ENCODE measurements at regions not wholly inside any gene's neighbourhood (a gene's known extent, or its start where the extent isn't known, plus 50 kb on each side); places are given as distances from the start of the nearest gene placed in this dataset.
"Not testable (repeated sequence)": the region's sequence is repeated elsewhere in the genome, so short reads cannot be mapped to it uniquely, and the experiment has no call there.

- H3K4me1 ChIP-seq (ENCODE audit: control insufficient read depth, insufficient read depth, low read length, poor library complexity, severe bottlenecking): no peaks in the 10 kb centered on the region
- no peaks in the 10 kb centered on the region for H3K36me3 ChIP-seq (ENCODE audit: control insufficient read depth, insufficient read depth, low read length)
- H3K27ac ChIP-seq (ENCODE audit: low read depth, low read length, severe bottlenecking): no peak overlapping the region
- WGBS, 2 experiments (ENCODE audit: insufficient coverage in 2 of 2): 80 to 93% methylated on average over 2 of the region's 4 CpGs
- no peaks in the 10 kb centered on the region for H3K9me3 ChIP-seq (ENCODE audit: control insufficient read depth, low read length)
- no peak overlapping the region for H3K4me3 ChIP-seq (ENCODE audit: extremely low read depth, insufficient read depth, low read length, poor library complexity, severe bottlenecking)
Measured at GRCh38 chr18:77397617-77398016, 148.0 kb downstream of the GALR1 start.

DNA sequence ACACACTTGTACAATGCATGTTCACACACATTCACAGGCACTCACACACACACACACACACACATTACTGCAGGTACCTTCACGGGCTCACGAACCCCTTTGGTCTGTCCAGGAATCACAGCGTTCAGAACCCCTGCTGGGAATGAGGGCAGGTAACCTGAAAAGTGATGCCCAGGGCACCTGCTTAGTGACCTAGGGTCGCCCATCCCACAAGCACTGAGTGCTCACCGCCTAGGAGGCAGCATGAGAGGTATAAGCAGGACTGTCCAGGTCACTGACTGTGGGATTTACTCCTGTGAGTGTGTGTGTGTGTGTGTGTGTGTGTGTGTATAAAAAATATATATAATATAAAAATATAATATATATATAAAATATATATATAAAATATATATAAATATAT is 150.9 kb downstream of the GALR1 start:
- Histone ChIP-seq H3K27ac (ENCODE audit: low read depth, low read length, severe bottlenecking) (no peak overlapping the region), H3K9me3 (ENCODE audit: control insufficient read depth, low read length) (no peaks in the 10 kb centered on the region), H3K4me3 (ENCODE audit: extremely low read depth, insufficient read depth, low read length, poor library complexity, severe bottlenecking) (no peak overlapping the region), H3K36me3 (ENCODE audit: control insufficient read depth, insufficient read depth, low read length) (no peaks in the 10 kb centered on the region), H3K4me1 (ENCODE audit: control insufficient read depth, insufficient read depth, low read length, poor library complexity, severe bottlenecking) (no peaks in the 10 kb centered on the region)
- 90 to 96% methylated on average over 3 to 4 of the region's 5 CpGs for WGBS, 2 experiments (ENCODE audit: insufficient coverage in 2 of 2)

- H3K36me3 ChIP-seq (ENCODE audit: control insufficient read depth, insufficient read depth, low read length): no peaks in the 10 kb centered on the region
- H3K4me3 ChIP-seq (ENCODE audit: extremely low read depth, insufficient read depth, low read length, poor library complexity, severe bottlenecking): no peak overlapping the region
- H3K9me3 ChIP-seq (ENCODE audit: control insufficient read depth, low read length): no peaks in the 10 kb centered on the region
- 90 to 91% methylated on average over 7 to 9 of the region's 9 CpGs for WGBS, 2 experiments (ENCODE audit: insufficient coverage in 2 of 2)
- H3K27ac ChIP-seq (ENCODE audit: low read depth, low read length, severe bottlenecking): no peak overlapping the region
- H3K4me1 ChIP-seq (ENCODE audit: control insufficient read depth, insufficient read depth, low read length, poor library complexity, severe bottlenecking): no peaks in the 10 kb centered on the region
Measured at GRCh38 chr18:77401173-77401572, 151.5 kb downstream of the GALR1 start.

- Histone ChIP-seq H3K27ac (ENCODE audit: low read depth, low read length, severe bottlenecking) (no peak overlapping the region), H3K4me3 (ENCODE audit: extremely low read depth, insufficient read depth, low read length, poor library complexity, severe bottlenecking) (no peak overlapping the region), H3K36me3 (ENCODE audit: control insufficient read depth, insufficient read depth, low read length) (no peaks in the 10 kb centered on the region), H3K9me3 (ENCODE audit: control insufficient read depth, low read length) (no peaks in the 10 kb centered on the region), H3K4me1 (ENCODE audit: control insufficient read depth, insufficient read depth, low read length, poor library complexity, severe bottlenecking) (no peaks in the 10 kb centered on the region)
- 80 to 86% methylated on average over 5 to 7 of the region's 14 CpGs for WGBS, 2 experiments (ENCODE audit: insufficient coverage in 2 of 2)
Measured at GRCh38 chr18:77403969-77404535, 154.4 kb downstream of the GALR1 start.

DNA sequence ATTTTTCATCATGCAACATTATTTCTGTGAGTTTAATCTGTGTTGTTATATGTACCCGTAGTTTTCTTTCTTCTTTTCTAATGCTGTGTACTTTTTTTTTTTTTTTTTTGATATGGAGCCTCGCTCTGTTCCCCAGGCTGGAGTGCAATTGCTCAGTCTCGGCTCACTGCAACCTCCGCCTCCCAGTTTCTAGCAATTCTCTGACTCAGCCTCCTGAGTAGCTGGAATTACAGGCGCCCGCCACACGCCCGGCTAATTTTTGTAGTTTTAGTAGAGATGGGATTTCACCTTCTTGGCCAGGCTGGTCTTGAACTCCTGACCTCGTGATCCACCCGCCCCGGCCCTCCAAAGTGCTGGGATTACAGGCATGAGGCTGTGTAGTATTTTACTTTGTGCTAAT is 155.4 kb downstream of the GALR1 start:
- no peaks in the 10 kb centered on the region for H3K9me3 ChIP-seq (ENCODE audit: control insufficient read depth, low read length)
- no peaks in the 10 kb centered on the region for H3K36me3 ChIP-seq (ENCODE audit: control insufficient read depth, insufficient read depth, low read length)
- H3K4me1 ChIP-seq (ENCODE audit: control insufficient read depth, insufficient read depth, low read length, poor library complexity, severe bottlenecking): no peaks in the 10 kb centered on the region
- H3K4me3 ChIP-seq (ENCODE audit: extremely low read depth, insufficient read depth, low read length, poor library complexity, severe bottlenecking): no peak overlapping the region
- no peak overlapping the region for H3K27ac ChIP-seq (ENCODE audit: low read depth, low read length, severe bottlenecking)
- WGBS, 2 experiments (ENCODE audit: insufficient coverage in 2 of 2): 75 to 89% methylated on average over 4 to 5 of the region's 11 CpGs

DNA sequence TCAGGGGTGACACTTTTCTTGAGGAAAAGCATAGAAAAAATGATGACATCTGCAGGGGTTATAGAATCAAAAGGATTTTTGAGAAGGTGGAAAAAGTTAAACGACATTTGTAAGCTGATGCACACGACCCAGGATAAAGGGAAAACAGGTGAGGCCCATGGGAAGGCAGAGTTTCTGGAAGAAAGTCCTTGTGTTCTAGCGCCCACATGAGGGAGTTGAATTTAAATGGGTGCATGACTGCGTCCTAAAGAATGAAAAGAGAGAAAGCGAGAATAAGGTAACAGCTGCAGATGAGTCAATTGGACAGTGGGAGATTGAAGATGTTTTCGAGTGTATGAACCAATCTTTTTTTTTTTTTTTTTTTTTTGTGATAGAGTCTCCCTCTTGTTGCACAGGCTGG is 158.1 kb downstream of the GALR1 start:
- no peak overlapping the region for H3K27ac ChIP-seq (ENCODE audit: low read depth, low read length, severe bottlenecking)
- no peaks in the 10 kb centered on the region for H3K36me3 ChIP-seq (ENCODE audit: control insufficient read depth, insufficient read depth, low read length)
- no peak overlapping the region for H3K4me3 ChIP-seq (ENCODE audit: extremely low read depth, insufficient read depth, low read length, poor library complexity, severe bottlenecking)
- WGBS, 2 experiments (ENCODE audit: insufficient coverage in 2 of 2): 73 to 86% methylated on average over 5 to 6 of the region's 6 CpGs
- H3K9me3 ChIP-seq (ENCODE audit: control insufficient read depth, low read length): no peaks in the 10 kb centered on the region
- H3K4me1 ChIP-seq (ENCODE audit: control insufficient read depth, insufficient read depth, low read length, poor library complexity, severe bottlenecking): no peaks in the 10 kb centered on the region

GRCh38 chr18:77421546-77421945 is 171.9 kb downstream of the GALR1 start:
- H3K9me3 ChIP-seq (ENCODE audit: control insufficient read depth, low read length): not testable (repeated sequence)

GRCh38 chr18:77422974-77423867 is 173.6 kb downstream of the GALR1 start:
- Histone ChIP-seq H3K36me3 (ENCODE audit: control insufficient read depth, insufficient read depth, low read length) (no peaks in the 10 kb centered on the region), H3K9me3 (ENCODE audit: control insufficient read depth, low read length) (no peaks in the 10 kb centered on the region), H3K27ac (ENCODE audit: low read depth, low read length, severe bottlenecking) (no peak overlapping the region), H3K4me3 (ENCODE audit: extremely low read depth, insufficient read depth, low read length, poor library complexity, severe bottlenecking) (no peak overlapping the region), H3K4me1 (ENCODE audit: control insufficient read depth, insufficient read depth, low read length, poor library complexity, severe bottlenecking) (no peaks in the 10 kb centered on the region)
- 53 to 61% methylated on average over 4 to 5 of the region's 7 CpGs for WGBS, 2 experiments (ENCODE audit: insufficient coverage in 2 of 2)

More at GRCh38 chr18:77421546-77421945, 171.9 kb downstream of the GALR1 start:
- peak overlapping the region; percentile 31 for H3K4me3 ChIP-seq (ENCODE audit: extremely low read depth, insufficient read depth, low read length, poor library complexity, severe bottlenecking)
- not testable (repeated sequence) for H3K4me1 ChIP-seq (ENCODE audit: control insufficient read depth, insufficient read depth, low read length, poor library complexity, severe bottlenecking); H3K27ac ChIP-seq (ENCODE audit: low read depth, low read length, severe bottlenecking); H3K36me3 ChIP-seq (ENCODE audit: control insufficient read depth, insufficient read depth, low read length)
- WGBS, 2 experiments (ENCODE audit: insufficient coverage in 2 of 2): 28% methylated on average over 11 of the region's 28 CpGs; no CpG with 5 or more reads in 1 of the 2 experiments

DNA sequence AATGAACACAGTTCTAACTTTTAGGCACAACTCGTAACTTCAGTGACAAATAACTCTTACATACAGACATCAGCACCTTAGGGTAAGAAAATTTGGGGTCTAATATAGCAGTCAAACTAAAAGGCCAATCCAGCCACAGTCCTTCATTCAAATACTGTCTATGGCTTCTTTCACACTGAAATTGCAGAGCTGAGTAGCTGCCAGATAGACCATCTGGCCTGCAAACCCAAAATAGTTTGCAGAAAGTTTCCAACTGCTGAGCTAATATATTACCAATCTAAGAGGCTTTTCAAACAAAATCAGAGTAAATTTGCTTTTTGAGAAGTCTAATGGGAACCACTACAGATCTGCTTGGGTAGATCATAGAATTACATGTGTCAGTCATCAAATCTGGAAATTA is 183.4 kb downstream of the GALR1 start:
- Histone ChIP-seq H3K9me3 (ENCODE audit: control insufficient read depth, low read length) (no peaks in the 10 kb centered on the region), H3K36me3 (ENCODE audit: control insufficient read depth, insufficient read depth, low read length) (no peaks in the 10 kb centered on the region), H3K4me3 (ENCODE audit: extremely low read depth, insufficient read depth, low read length, poor library complexity, severe bottlenecking) (no peak overlapping the region), H3K27ac (ENCODE audit: low read depth, low read length, severe bottlenecking) (no peak overlapping the region), H3K4me1 (ENCODE audit: control insufficient read depth, insufficient read depth, low read length, poor library complexity, severe bottlenecking) (no peaks in the 10 kb centered on the region)
- whole genome bisulfite sequencing, 2 experiments (ENCODE audit: insufficient coverage in 2 of 2): no CpG with 5 or more reads among the region's 1 CpG

- WGBS, 2 experiments (ENCODE audit: insufficient coverage in 2 of 2): no CpG with 5 or more reads among the region's 2 CpGs
- no peaks in the 10 kb centered on the region for H3K9me3 ChIP-seq (ENCODE audit: control insufficient read depth, low read length)
- no peak overlapping the region for H3K27ac ChIP-seq (ENCODE audit: low read depth, low read length, severe bottlenecking)
- no peak overlapping the region for H3K4me3 ChIP-seq (ENCODE audit: extremely low read depth, insufficient read depth, low read length, poor library complexity, severe bottlenecking)
- no peaks in the 10 kb centered on the region for H3K4me1 ChIP-seq (ENCODE audit: control insufficient read depth, insufficient read depth, low read length, poor library complexity, severe bottlenecking)
- no peaks in the 10 kb centered on the region for H3K36me3 ChIP-seq (ENCODE audit: control insufficient read depth, insufficient read depth, low read length)
Measured at GRCh38 chr18:77439888-77440287, 190.2 kb downstream of the GALR1 start.

GRCh38 chr18:77442393-77442792 is 192.7 kb downstream of the GALR1 start:
- Histone ChIP-seq H3K4me1 (ENCODE audit: control insufficient read depth, insufficient read depth, low read length, poor library complexity, severe bottlenecking) (no peaks in the 10 kb centered on the region), H3K9me3 (ENCODE audit: control insufficient read depth, low read length) (no peaks in the 10 kb centered on the region), H3K27ac (ENCODE audit: low read depth, low read length, severe bottlenecking) (no peak overlapping the region), H3K36me3 (ENCODE audit: control insufficient read depth, insufficient read depth, low read length) (no peaks in the 10 kb centered on the region), H3K4me3 (ENCODE audit: extremely low read depth, insufficient read depth, low read length, poor library complexity, severe bottlenecking) (no peak overlapping the region)
- 77 to 85% methylated on average over 6 of the region's 6 CpGs for WGBS, 2 experiments (ENCODE audit: insufficient coverage in 2 of 2)

All from mesodermal cell (in vitro differentiated cells).